WI38 (cell line): ENCODE measurements at regions not wholly inside any gene's neighbourhood (a gene's known extent, or its start where the extent isn't known, plus 50 kb on each side); places are given as distances from the start of the nearest gene placed in this dataset.

Experiments
- H3K4me3 ChIP-seq: 2 replicates; pipeline ENCODE4 v1.5.1; 2011; ENCODE audit warnings: low read depth, mild to moderate bottlenecking, control low read depth, low read length
- CTCF ChIP-seq: IDR thresholded peaks from 2 replicates; pipeline ENCODE4 v1.5.1; 2012; ENCODE audit warnings: low read depth, mild to moderate bottlenecking, control low read depth, low read length

- no peak for TF ChIP-seq CTCF
- H3K4me3 ChIP-seq, result no peak overlapping the region
Observed at GRCh38 chr2:66327066-66327740, 107.7 kb upstream of the MEIS1 start.

GRCh38 chr2:66324909-66325528, 109.9 kb upstream of the MEIS1 start:
- H3K4me3 ChIP-seq, result no peak overlapping the region
- no peak for TF ChIP-seq CTCF

GRCh38 chr2:66324356-66324755, 110.6 kb upstream of the MEIS1 start:
- H3K4me3 ChIP-seq, result no peak overlapping the region
- TF ChIP-seq CTCF, result no peak

- no peak overlapping the region for H3K4me3 ChIP-seq
- TF ChIP-seq CTCF, result no peak
Observed at GRCh38 chr2:66323406-66323805, 111.5 kb upstream of the MEIS1 start.

- H3K4me3 ChIP-seq, result no peak overlapping the region
- no peak for TF ChIP-seq CTCF
Observed at GRCh38 chr2:66322506-66323260, 112.2 kb upstream of the MEIS1 start.

GRCh38 chr2:66318009-66318561, 116.8 kb upstream of the MEIS1 start:
- no peak for TF ChIP-seq CTCF
- no peak overlapping the region for H3K4me3 ChIP-seq

GRCh38 chr2:66317268-66317890, 117.5 kb upstream of the MEIS1 start:
- no peak for TF ChIP-seq CTCF

More at GRCh38 chr2:66317268-66317890, 117.5 kb upstream of the MEIS1 start:
- H3K4me3 ChIP-seq, result no peak overlapping the region
